Caco-2 (cell line): ENCODE measurements at regions not wholly inside any gene's neighbourhood (a gene's known extent, or its start where the extent isn't known, plus 50 kb on each side); places are given as distances from the start of the nearest gene placed in this dataset.

Experiments
- BruUV-seq: library from RNA; stranded (reverse); fragments of 400-500 nt; replicated peaks from 2 replicates; lab custom pipeline; 2021; lab: Mats Ljungman, UMichigan
- CTCF ChIA-PET: fragments of 300-600 bp; sonication (Branson Sonifier 250); formaldehyde crosslinking; loops from one replicate; lab custom pipeline; 2022; ENCODE audit warnings: antibody characterized with exemption; lab: Charles Lee
- POLR2A ChIA-PET: fragments of 300-600 bp; sonication (Branson Sonifier 250); formaldehyde crosslinking; loops from one replicate; lab custom pipeline; 2022; ENCODE audit warnings: antibody characterized with exemption; lab: Charles Lee
- DNase-seq, 2 experiments: peaks; one replicate each; pipeline versions ENCODE4 v3.0.0 to v3.0.0-alpha.2; 2020 to 2022
- H3K27me3 ChIP-seq: replicated peaks from 2 replicates; pipeline ENCODE4 v1.6.0; 2011; ENCODE audit warnings: low read length; ENCODE audit not compliant: control insufficient read depth, insufficient read depth
- H3K36me3 ChIP-seq: 2 replicates; pipeline ENCODE4 v1.5.1; 2011; ENCODE audit warnings: low read length; ENCODE audit not compliant: control insufficient read depth, insufficient read depth
- H3K4me1 ChIP-seq: fragments of 250-450 bp; sonication (Bioruptor Pico); 2 replicates; pipeline ENCODE4 v1.5.1; 2020; ENCODE audit warnings: mild to moderate bottlenecking
- H3K4me3 ChIP-seq: 2 replicates; pipeline ENCODE4 v1.5.1; 2011; ENCODE audit warnings: low read depth, mild to moderate bottlenecking, control low read depth, low read length
- H3K9me3 ChIP-seq: fragments of 250-450 bp; sonication (Bioruptor Pico); 2 replicates; pipeline ENCODE4 v1.5.1; 2020; ENCODE audit warnings: mild to moderate bottlenecking, moderate library complexity
- H3K27ac Mint-ChIP-seq: one replicate; pipeline ENCODE4 v1.8.0; 2022; ENCODE audit warnings: mixed read lengths; ENCODE audit not compliant: unreplicated experiment
- H3K27me3 Mint-ChIP-seq: one replicate; pipeline ENCODE4 v1.8.0; 2022; ENCODE audit warnings: mixed read lengths; ENCODE audit not compliant: insufficient read depth, unreplicated experiment
- H3K36me3 Mint-ChIP-seq: one replicate; pipeline ENCODE4 v1.8.0; 2022; ENCODE audit warnings: mild to moderate bottlenecking, mixed read lengths; ENCODE audit not compliant: insufficient read depth, unreplicated experiment
- H3K4me1 Mint-ChIP-seq: one replicate; pipeline ENCODE4 v1.8.0; 2022; ENCODE audit warnings: low read depth, mixed read lengths; ENCODE audit not compliant: unreplicated experiment
- H3K4me3 Mint-ChIP-seq: one replicate; pipeline ENCODE4 v1.8.0; 2022; ENCODE audit warnings: mild to moderate bottlenecking, moderate library complexity, mixed read lengths; ENCODE audit not compliant: unreplicated experiment
- H3K9me3 Mint-ChIP-seq: one replicate; pipeline ENCODE4 v1.8.0; 2022; ENCODE audit warnings: mixed read lengths; ENCODE audit not compliant: unreplicated experiment
- CTCF ChIP-seq, 2 experiments: fragments of 200-600 bp in 1 of 2; IDR thresholded peaks; 1 replicate in 1 of 2; 2 replicates in 1 of 2; pipeline versions ENCODE4 v1.5.1 to v1.8.0; 2011 to 2022; ENCODE audit warnings: antibody characterized with exemption in 1 of 2, control low read depth in 1 of 2, inconsistent platforms in 1 of 2, low read depth in 1 of 2, low read length in 1 of 2, mild to moderate bottlenecking in 1 of 2, moderate library complexity in 1 of 2; ENCODE audit not compliant: insufficient read depth in 1 of 2, severe bottlenecking in 1 of 2, unreplicated experiment in 1 of 2
- intact Hi-C: fragments of 100-400 bp; cut with micrococcal nuclease; formaldehyde crosslinking; loops from one replicate; pipeline ENCODE4 v1.10.0; 2022; ENCODE audit not compliant: unreplicated experiment

- H3K9me3 Mint-ChIP-seq: no peaks in the 10 kb centered on the region
- no peaks in the 10 kb centered on the region for H3K36me3 ChIP-seq
These were observed 96.3 kb upstream of the TNFSF11 start for GRCh38 chr13:42477596-42478190.

GRCh38 chr13:42478531-42479156, 95.3 kb upstream of the TNFSF11 start:
- CTCF ChIA-PET: interaction anchor here (0.7 to 1.5 kb wide), 4 partner anchors 13 to 207 kb away, joined by 3 to 56 read pairs (median 4); partner anchors contain the start of gene AKAP11
- Mint-ChIP-seq H3K36me3 (no peaks in the 10 kb centered on the region), H3K27me3 (no peaks in the 10 kb centered on the region), H3K27ac (no peak overlapping the region), H3K9me3 (no peaks in the 10 kb centered on the region), H3K4me3 (no peak overlapping the region), H3K4me1 (no peaks in the 10 kb centered on the region)
- Histone ChIP-seq H3K4me3 (no peak overlapping the region), H3K4me1 (no peaks in the 10 kb centered on the region), H3K36me3 (no peaks in the 10 kb centered on the region), H3K27me3 (no peaks in the 10 kb centered on the region), H3K9me3 (no peaks in the 10 kb centered on the region)
- BruUV-seq: no TSS peak
- intact Hi-C loops: loop anchor here (1.0 kb wide), 1 partner anchor 144 kb away; no protein-coding TSS in a partner anchor
- TF ChIP-seq CTCF (IDR thresholded peaks at IDR 0.05; ENCODE audit: insufficient read depth in 1 of 2, low read depth in 1 of 2, low read length in 1 of 2, severe bottlenecking in 1 of 2, unreplicated experiment in 1 of 2): peak; percentile 38 to 60
- POLR2A ChIA-PET: interaction anchor here (0.6 kb wide), 1 partner anchor 206 kb away, joined by 3 read pairs; no protein-coding TSS in a partner anchor
- peak in 1 of 2 experiments; percentile 28 for DNase-seq

More at GRCh38 chr13:42477596-42478190, 96.3 kb upstream of the TNFSF11 start:
- no peak for DNase-seq
- no peaks in the 10 kb centered on the region for H3K9me3 ChIP-seq
- Mint-ChIP-seq H3K4me3 (no peak overlapping the region), H3K27me3 (no peaks in the 10 kb centered on the region), H3K4me1 (no peaks in the 10 kb centered on the region), H3K27ac (no peak overlapping the region), H3K36me3 (no peaks in the 10 kb centered on the region)
- ChIA-PET POLR2A (no interaction called here), CTCF (interaction anchor here (1.4 to 1.5 kb wide), 2 partner anchors 12 to 144 kb away, joined by 3 to 56 read pairs; no protein-coding TSS in a partner anchor)
- no TSS peak for BruUV-seq
- no peaks in the 10 kb centered on the region for H3K27me3 ChIP-seq
- H3K4me3 ChIP-seq: no peak overlapping the region
- intact Hi-C loops: loop anchor here (1.0 kb wide), 1 partner anchor 143 kb away; no protein-coding TSS in a partner anchor
- no peaks in the 10 kb centered on the region for H3K4me1 ChIP-seq
- no peak for TF ChIP-seq CTCF (IDR thresholded peaks at IDR 0.05; ENCODE audit: insufficient read depth in 1 of 2, low read depth in 1 of 2, low read length in 1 of 2, severe bottlenecking in 1 of 2, unreplicated experiment in 1 of 2)

- H3K4me3 Mint-ChIP-seq: no peak overlapping the region
- H3K36me3 ChIP-seq: no peaks in the 10 kb centered on the region
- no peaks in the 10 kb centered on the region for H3K36me3 Mint-ChIP-seq
- no peaks in the 10 kb centered on the region for H3K9me3 ChIP-seq
- H3K27ac Mint-ChIP-seq: no peak overlapping the region
- DNase-seq: no peak
- peaks cover 7% of the 10 kb centered on the region for H3K27me3 Mint-ChIP-seq
- no peaks in the 10 kb centered on the region for H3K4me1 Mint-ChIP-seq
- POLR2A ChIA-PET: no interaction called here
- H3K4me1 ChIP-seq: no peaks in the 10 kb centered on the region
- intact Hi-C loops: no loop called here
- no peaks in the 10 kb centered on the region for H3K9me3 Mint-ChIP-seq
- no peak overlapping the region for H3K4me3 ChIP-seq
- BruUV-seq: no TSS peak
- no peak for TF ChIP-seq CTCF (IDR thresholded peaks at IDR 0.05; ENCODE audit: insufficient read depth in 1 of 2, low read depth in 1 of 2, low read length in 1 of 2, severe bottlenecking in 1 of 2, unreplicated experiment in 1 of 2)
- CTCF ChIA-PET: no interaction called here
- H3K27me3 ChIP-seq: no peaks in the 10 kb centered on the region
These were observed 89.6 kb upstream of the TNFSF11 start for GRCh38 chr13:42484386-42484785.
